Natural killer cell (primary cell): ENCODE measurements at regions not wholly inside any gene's neighbourhood (a gene's known extent, or its start where the extent isn't known, plus 50 kb on each side); places are given as distances from the start of the nearest gene placed in this dataset.

Source experiments
- ATAC-seq, 3 donors: fragments of 150-1000 bp in 2 of 3; fragments of 200-7000 bp in 1 of 3; cut with Tn5 transposase; 1 replicate in 1 of 3; 2 replicates in 2 of 3; pipeline ENCODE4 v1.10.0; 2021; ENCODE audit warnings: mild to moderate bottlenecking in 2 of 3, moderate library complexity in 2 of 3
- DNase-seq, 2 donors: peaks; one replicate each; pipeline versions ENCODE4 v3.0.0 to v3.0.0-alpha.2; 2013 to 2021; ENCODE audit warnings: mixed read lengths in 1 of 2
- H3K27ac ChIP-seq: one replicate; pipeline ENCODE4 v1.5.1; 2013; ENCODE audit warnings: mild to moderate bottlenecking, low read length
- H3K27me3 ChIP-seq: one replicate; pipeline ENCODE4 v1.6.1; 2013; ENCODE audit warnings: low read length; ENCODE audit not compliant: control insufficient read depth, insufficient read depth
- H3K36me3 ChIP-seq: one replicate; pipeline ENCODE4 v1.6.1; 2013; ENCODE audit warnings: low read length; ENCODE audit not compliant: control insufficient read depth, insufficient read depth
- H3K4me1 ChIP-seq: one replicate; pipeline ENCODE4 v1.6.1; 2013; ENCODE audit warnings: low read length; ENCODE audit not compliant: control insufficient read depth, insufficient read depth
- H3K4me3 ChIP-seq: one replicate; pipeline ENCODE4 v1.5.1; 2013; ENCODE audit warnings: low read length
- H3K9me3 ChIP-seq: one replicate; pipeline ENCODE4 v1.6.1; 2013; ENCODE audit warnings: low read length; ENCODE audit not compliant: control insufficient read depth, insufficient read depth
- H3K27ac Mint-ChIP-seq, 2 donors: one replicate each; pipeline ENCODE4 v1.8.0; 2022; ENCODE audit warnings: mild to moderate bottlenecking in 2 of 2, mixed read lengths in 2 of 2, moderate library complexity in 1 of 2
- H3K27me3 Mint-ChIP-seq, 2 donors: one replicate each; pipeline ENCODE4 v1.8.0; 2022; ENCODE audit warnings: low read depth in 2 of 2, mixed read lengths in 2 of 2
- H3K36me3 Mint-ChIP-seq: one replicate; pipeline ENCODE4 v1.8.0; 2022; ENCODE audit warnings: mixed read lengths
- H3K4me1 Mint-ChIP-seq, 2 donors: one replicate each; pipeline ENCODE4 v1.8.0; 2022; ENCODE audit warnings: mixed read lengths in 2 of 2
- H3K4me3 Mint-ChIP-seq: one replicate; pipeline ENCODE4 v1.8.0; 2022; ENCODE audit warnings: mild to moderate bottlenecking, moderate library complexity, mixed read lengths
- H3K9me3 Mint-ChIP-seq, 2 donors: one replicate each; pipeline ENCODE4 v1.8.0; 2022; ENCODE audit warnings: mixed read lengths in 2 of 2
- CTCF ChIP-seq: fragments of 200-600 bp; IDR thresholded peaks from one replicate; pipeline ENCODE4 v1.8.0; 2022; ENCODE audit warnings: antibody characterized with exemption
- WGBS: methylation state at CpG from one replicate; pipeline ENCODE4 v1.1.7; 2013; ENCODE audit warnings: missing lambda C conversion rate; ENCODE audit not compliant: insufficient coverage; 5-methylcytosine and 5-hydroxymethylcytosine counted together
- intact Hi-C: fragments of 100-400 bp; cut with micrococcal nuclease; formaldehyde crosslinking; loops from one replicate; pipeline ENCODE4 v1.14.2; 2022

- Mint-ChIP-seq H3K36me3 (no peaks in the 10 kb centered on the region), H3K9me3 (peaks cover 5% of the 10 kb centered on the region in 2 donors), H3K4me1 (no peaks in the 10 kb centered on the region), H3K4me3 (no peak overlapping the region), H3K27me3 (no peaks in the 10 kb centered on the region), H3K27ac (no peak overlapping the region)
- DNase-seq (no peak), ATAC-seq (no peak)
- no peaks in the 10 kb centered on the region for H3K4me1 ChIP-seq
- no peaks in the 10 kb centered on the region for H3K27me3 ChIP-seq
- intact Hi-C loops: no loop called here
- no peak overlapping the region for H3K27ac ChIP-seq
- no peaks in the 10 kb centered on the region for H3K9me3 ChIP-seq
- no CpG with 5 or more reads among the region's 2 CpGs for WGBS
- no peak for TF ChIP-seq CTCF
- H3K36me3 ChIP-seq: no peaks in the 10 kb centered on the region
- H3K4me3 ChIP-seq: no peak overlapping the region
Measured at GRCh38 chr3:174547801-174548435, 311.2 kb upstream of the NAALADL2 start.

- WGBS: 83% methylated on average over 4 of the region's 4 CpGs
- Mint-ChIP-seq H3K9me3 (peaks cover 3 to 5% of the 10 kb centered on the region in 2 donors), H3K27ac (no peak overlapping the region), H3K4me3 (no peak overlapping the region), H3K27me3 (no peaks in the 10 kb centered on the region), H3K4me1 (no peaks in the 10 kb centered on the region), H3K36me3 (no peaks in the 10 kb centered on the region)
- Histone ChIP-seq H3K27me3 (no peaks in the 10 kb centered on the region), H3K27ac (no peak overlapping the region), H3K4me1 (no peaks in the 10 kb centered on the region), H3K4me3 (no peak overlapping the region), H3K36me3 (no peaks in the 10 kb centered on the region), H3K9me3 (no peaks in the 10 kb centered on the region)
- no peak for TF ChIP-seq CTCF
- no peak for DNase-seq
- intact Hi-C loops: no loop called here
- ATAC-seq: no peak
Measured at GRCh38 chr3:174548841-174549623, 310.1 kb upstream of the NAALADL2 start.

GRCh38 chr3:174581558-174581957 is 277.6 kb upstream of the NAALADL2 start:
- H3K4me3 Mint-ChIP-seq: no peak overlapping the region
- DNase-seq (no peak), ATAC-seq (no peak)
- no peaks in the 10 kb centered on the region for H3K27me3 Mint-ChIP-seq
- H3K27me3 ChIP-seq: no peaks in the 10 kb centered on the region
- no peak for TF ChIP-seq CTCF
- no peak overlapping the region for H3K27ac ChIP-seq
- no peaks in the 10 kb centered on the region for H3K9me3 ChIP-seq
- 99% methylated on average over 5 of the region's 5 CpGs for WGBS
- H3K4me1 ChIP-seq: no peaks in the 10 kb centered on the region
- H3K9me3 Mint-ChIP-seq: peaks cover 2 to 11% of the 10 kb centered on the region in 2 donors
- no peak overlapping the region for H3K4me3 ChIP-seq
- H3K27ac Mint-ChIP-seq: no peak overlapping the region
- H3K36me3 Mint-ChIP-seq: no peaks in the 10 kb centered on the region
- H3K4me1 Mint-ChIP-seq: no peaks in the 10 kb centered on the region
- intact Hi-C loops: no loop called here
- H3K36me3 ChIP-seq: no peaks in the 10 kb centered on the region
